Natural killer cell (primary cell): ENCODE measurements at regions not wholly inside any gene's neighbourhood (a gene's known extent, or its start where the extent isn't known, plus 50 kb on each side); places are given as distances from the start of the nearest gene placed in this dataset.
A peak's percentile ranks its signal among the peaks of the same experiment; 100 is the strongest.

ENCODE experiments used
- ATAC-seq, 3 donors: fragments of 150-1000 bp in 2 of 3; fragments of 200-7000 bp in 1 of 3; cut with Tn5 transposase; 1 replicate in 1 of 3; 2 replicates in 2 of 3; pipeline ENCODE4 v1.10.0; 2021; ENCODE audit warnings: mild to moderate bottlenecking in 2 of 3, moderate library complexity in 2 of 3
- DNase-seq, 2 donors: peaks; one replicate each; pipeline versions ENCODE4 v3.0.0 to v3.0.0-alpha.2; 2013 to 2021; ENCODE audit warnings: mixed read lengths in 1 of 2
- H3K27ac ChIP-seq: one replicate; pipeline ENCODE4 v1.5.1; 2013; ENCODE audit warnings: mild to moderate bottlenecking, low read length
- H3K27me3 ChIP-seq: one replicate; pipeline ENCODE4 v1.6.1; 2013; ENCODE audit warnings: low read length; ENCODE audit not compliant: control insufficient read depth, insufficient read depth
- H3K36me3 ChIP-seq: one replicate; pipeline ENCODE4 v1.6.1; 2013; ENCODE audit warnings: low read length; ENCODE audit not compliant: control insufficient read depth, insufficient read depth
- H3K4me1 ChIP-seq: one replicate; pipeline ENCODE4 v1.6.1; 2013; ENCODE audit warnings: low read length; ENCODE audit not compliant: control insufficient read depth, insufficient read depth
- H3K4me3 ChIP-seq: one replicate; pipeline ENCODE4 v1.5.1; 2013; ENCODE audit warnings: low read length
- H3K9me3 ChIP-seq: one replicate; pipeline ENCODE4 v1.6.1; 2013; ENCODE audit warnings: low read length; ENCODE audit not compliant: control insufficient read depth, insufficient read depth
- H3K27ac Mint-ChIP-seq, 2 donors: one replicate each; pipeline ENCODE4 v1.8.0; 2022; ENCODE audit warnings: mild to moderate bottlenecking in 2 of 2, mixed read lengths in 2 of 2, moderate library complexity in 1 of 2
- H3K27me3 Mint-ChIP-seq, 2 donors: one replicate each; pipeline ENCODE4 v1.8.0; 2022; ENCODE audit warnings: low read depth in 2 of 2, mixed read lengths in 2 of 2
- H3K36me3 Mint-ChIP-seq: one replicate; pipeline ENCODE4 v1.8.0; 2022; ENCODE audit warnings: mixed read lengths
- H3K4me1 Mint-ChIP-seq, 2 donors: one replicate each; pipeline ENCODE4 v1.8.0; 2022; ENCODE audit warnings: mixed read lengths in 2 of 2
- H3K4me3 Mint-ChIP-seq: one replicate; pipeline ENCODE4 v1.8.0; 2022; ENCODE audit warnings: mild to moderate bottlenecking, moderate library complexity, mixed read lengths
- H3K9me3 Mint-ChIP-seq, 2 donors: one replicate each; pipeline ENCODE4 v1.8.0; 2022; ENCODE audit warnings: mixed read lengths in 2 of 2
- CTCF ChIP-seq: fragments of 200-600 bp; IDR thresholded peaks from one replicate; pipeline ENCODE4 v1.8.0; 2022; ENCODE audit warnings: antibody characterized with exemption
- WGBS: methylation state at CpG from one replicate; pipeline ENCODE4 v1.1.7; 2013; ENCODE audit warnings: missing lambda C conversion rate; ENCODE audit not compliant: insufficient coverage; 5-methylcytosine and 5-hydroxymethylcytosine counted together
- intact Hi-C: fragments of 100-400 bp; cut with micrococcal nuclease; formaldehyde crosslinking; loops from one replicate; pipeline ENCODE4 v1.14.2; 2022

DNA sequence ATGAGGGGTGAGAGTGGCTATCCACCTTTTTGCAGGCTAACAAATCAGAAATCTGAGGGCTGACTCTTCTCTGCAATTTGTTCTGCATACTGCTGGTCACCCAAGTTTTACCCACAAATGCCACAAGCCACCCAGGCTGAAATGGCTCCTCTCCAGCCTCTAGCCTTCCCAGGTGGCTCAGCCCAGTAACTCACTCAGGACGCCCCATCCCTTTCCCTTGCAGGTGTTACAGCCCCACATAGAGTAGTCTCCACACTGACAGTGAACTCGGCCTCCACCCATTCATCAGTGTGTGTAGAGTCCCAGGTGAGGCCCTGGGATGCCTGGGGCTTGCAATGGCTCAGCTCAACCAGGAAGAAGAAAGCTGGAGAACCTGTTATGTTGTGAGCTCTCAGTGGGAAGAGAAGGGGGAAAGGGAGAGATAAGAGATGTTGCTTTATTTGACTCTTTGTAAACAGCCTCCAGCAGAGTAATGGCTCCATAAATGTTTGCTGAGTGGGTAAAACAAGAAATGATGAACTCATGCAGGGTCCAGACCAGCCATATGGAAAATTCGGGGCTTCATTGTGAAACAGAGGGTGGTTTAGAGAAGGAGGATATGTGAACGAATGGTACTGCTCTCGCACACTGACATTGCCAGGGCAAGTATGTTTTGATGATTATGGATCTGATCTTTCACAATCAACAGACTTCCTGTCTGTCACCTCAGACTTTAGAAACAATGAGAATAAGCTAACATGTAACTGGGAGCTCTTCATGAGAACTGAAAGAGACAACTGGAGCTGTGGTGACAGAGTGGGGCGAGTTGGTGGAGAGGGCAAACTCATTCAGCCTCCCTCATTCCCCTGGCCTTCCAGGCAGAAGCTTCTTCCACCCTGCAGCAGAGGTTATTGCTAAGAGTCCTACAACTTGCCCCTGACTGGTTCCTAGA, 74.2 kb upstream of the RFC3 start:
- H3K9me3 ChIP-seq, result no peaks in the 10 kb centered on the region
- no peak for TF ChIP-seq CTCF
- Mint-ChIP-seq H3K4me1 (peaks cover 17 to 28% of the 10 kb centered on the region in 2 donors), H3K4me3 (no peak overlapping the region), H3K9me3 (no peaks in the 10 kb centered on the region), H3K27me3 (no peaks in the 10 kb centered on the region), H3K36me3 (no peaks in the 10 kb centered on the region), H3K27ac (peak overlapping the region; percentile 55 to 64)
- H3K27ac ChIP-seq, result no peak overlapping the region
- no peak overlapping the region for H3K4me3 ChIP-seq
- peak in 1 of 2 donors; percentile 41 for DNase-seq
- ATAC-seq, result peak; percentile 71 to 74 (median 73)
- H3K36me3 ChIP-seq, result no peaks in the 10 kb centered on the region
- WGBS, result 45% methylated on average over 6 of the region's 6 CpGs
- H3K27me3 ChIP-seq, result no peaks in the 10 kb centered on the region
- intact Hi-C loops, result no loop called here
- peaks cover 11% of the 10 kb centered on the region for H3K4me1 ChIP-seq

- H3K9me3 Mint-ChIP-seq, result no peaks in the 10 kb centered on the region
- H3K4me3 Mint-ChIP-seq, result no peak overlapping the region
- H3K36me3 Mint-ChIP-seq, result no peaks in the 10 kb centered on the region
- no peak overlapping the region for H3K4me3 ChIP-seq
- no peak for TF ChIP-seq CTCF
- no peaks in the 10 kb centered on the region for H3K27me3 ChIP-seq
- H3K27ac ChIP-seq, result no peak overlapping the region
- peaks cover 5% of the 10 kb centered on the region for H3K9me3 ChIP-seq
- H3K4me1 Mint-ChIP-seq, result peaks cover 17 to 28% of the 10 kb centered on the region in 2 donors
- no peaks in the 10 kb centered on the region for H3K27me3 Mint-ChIP-seq
- ATAC-seq (peak; percentile 41 to 64 (median 61)), DNase-seq (no peak)
- peak overlapping the region; percentile 55 to 64 for H3K27ac Mint-ChIP-seq
- H3K4me1 ChIP-seq, result peaks cover 11% of the 10 kb centered on the region
- H3K36me3 ChIP-seq, result no peaks in the 10 kb centered on the region
- whole genome bisulfite sequencing, result 50% methylated on average over 2 of the region's 3 CpGs
- intact Hi-C loops, result no loop called here
Measured at GRCh38 chr13:33744589-33745369, 73.2 kb upstream of the RFC3 start.

- H3K36me3 ChIP-seq, result no peaks in the 10 kb centered on the region
- no peak overlapping the region for H3K4me3 Mint-ChIP-seq
- peaks cover 17 to 28% of the 10 kb centered on the region in 2 donors for H3K4me1 Mint-ChIP-seq
- 70% methylated on average over 7 of the region's 7 CpGs for WGBS
- H3K4me3 ChIP-seq, result no peak overlapping the region
- H3K27me3 Mint-ChIP-seq, result no peaks in the 10 kb centered on the region
- H3K36me3 Mint-ChIP-seq, result no peaks in the 10 kb centered on the region
- ATAC-seq, result no peak
- intact Hi-C loops, result no loop called here
- no peak for DNase-seq
- H3K4me1 ChIP-seq, result peaks cover 11% of the 10 kb centered on the region
- no peak for TF ChIP-seq CTCF
- no peak overlapping the region for H3K27ac ChIP-seq
- no peaks in the 10 kb centered on the region for H3K27me3 ChIP-seq
- H3K9me3 ChIP-seq, result peaks cover 5% of the 10 kb centered on the region
- no peaks in the 10 kb centered on the region for H3K9me3 Mint-ChIP-seq
- H3K27ac Mint-ChIP-seq, result peak overlapping the region in 1 of 2 donors; percentile 34
Measured at GRCh38 chr13:33745370-33746324, 72.3 kb upstream of the RFC3 start.
